EH (cell line): ENCODE measurements at regions not wholly inside any gene's neighbourhood (a gene's known extent, or its start where the extent isn't known, plus 50 kb on each side); places are given as distances from the start of the nearest gene placed in this dataset.
A peak's percentile ranks its signal among the peaks of the same experiment; 100 is the strongest.

Source experiments
- DNase-seq: peaks from one replicate; pipeline ENCODE4 v3.0.0-alpha.2; 2015; ENCODE audit warnings: low read depth

DNA sequence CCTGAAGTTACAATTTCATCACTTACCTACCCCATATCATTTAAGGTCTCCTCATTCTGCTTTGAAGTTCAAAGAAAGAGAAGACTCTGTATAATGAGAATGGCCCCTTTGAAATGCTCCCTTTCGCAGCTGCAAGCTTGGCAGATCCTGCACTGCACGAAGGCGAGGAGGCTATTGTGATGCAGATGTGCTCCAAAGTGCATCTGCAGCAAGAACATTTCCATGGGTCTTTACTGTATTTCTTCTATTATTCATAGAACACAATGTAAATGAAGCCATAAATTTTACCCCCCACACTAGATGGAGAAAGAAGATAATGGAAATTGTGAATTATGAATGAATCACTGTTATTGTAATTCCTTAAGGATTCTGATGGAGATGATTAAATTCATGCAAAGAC lies 178.7 kb downstream of the CHD9NB start:
- DNase-seq, result no peak

DNA sequence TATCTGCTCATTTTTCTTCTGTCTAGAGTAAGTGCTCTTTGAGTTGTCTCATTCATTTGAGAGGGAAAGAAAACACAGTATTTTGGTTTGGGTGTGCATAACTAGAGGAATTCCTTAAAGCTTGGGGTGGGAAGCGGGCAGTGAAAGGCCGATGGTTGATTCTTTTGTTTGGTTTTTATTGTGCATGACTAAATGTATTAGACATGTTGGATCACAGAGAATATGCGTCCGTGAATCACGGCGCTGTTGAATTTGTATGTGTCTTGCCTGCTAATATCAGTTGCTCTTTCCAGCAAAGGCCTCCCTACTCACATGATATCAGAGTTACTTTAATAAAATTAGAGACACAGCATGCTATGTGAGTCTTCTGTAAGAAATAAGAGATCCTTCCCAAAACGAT lies 180.0 kb downstream of the CHD9NB start:
- DNase-seq, result no peak

DNA sequence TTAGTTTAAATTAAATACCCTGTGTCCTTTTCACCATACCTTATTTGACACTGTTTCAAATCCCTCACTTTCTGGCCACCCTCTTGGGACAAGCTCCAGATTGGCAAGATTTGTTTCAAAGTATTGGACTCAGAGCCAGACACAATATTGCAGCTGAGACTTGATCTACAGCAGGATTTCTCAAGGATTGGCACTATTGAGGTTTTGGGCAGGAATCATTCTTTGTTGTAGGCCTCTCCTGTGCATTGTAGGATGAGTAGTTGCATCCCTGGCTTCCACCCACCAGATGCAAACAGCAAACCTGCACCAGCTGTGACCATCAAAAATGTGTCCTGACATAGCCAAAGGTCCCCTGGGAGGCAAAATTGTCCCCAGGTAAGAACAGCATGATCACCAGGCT lies 181.2 kb downstream of the CHD9NB start:
- no peak for DNase-seq

DNA sequence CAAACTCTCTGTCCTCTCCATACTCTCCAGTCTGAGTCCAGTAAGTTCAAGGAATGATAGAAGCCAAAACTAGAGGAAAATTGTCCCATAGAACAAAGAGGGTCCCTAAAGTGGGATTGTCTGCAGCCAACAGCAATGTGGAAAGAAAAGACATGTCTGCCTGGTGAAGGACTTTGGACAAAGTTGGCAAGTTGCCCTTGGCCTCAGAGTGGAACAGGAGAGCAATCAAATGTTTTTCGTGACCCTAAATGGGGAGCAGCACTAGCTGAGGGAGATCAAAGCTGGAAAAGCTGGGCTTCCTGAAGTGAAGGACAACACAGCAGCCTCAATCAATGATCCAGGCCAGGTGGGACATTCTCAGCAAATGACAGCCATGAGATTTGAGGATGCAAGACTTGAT lies 183.5 kb downstream of the CHD9NB start:
- DNase-seq, result no peak

DNA sequence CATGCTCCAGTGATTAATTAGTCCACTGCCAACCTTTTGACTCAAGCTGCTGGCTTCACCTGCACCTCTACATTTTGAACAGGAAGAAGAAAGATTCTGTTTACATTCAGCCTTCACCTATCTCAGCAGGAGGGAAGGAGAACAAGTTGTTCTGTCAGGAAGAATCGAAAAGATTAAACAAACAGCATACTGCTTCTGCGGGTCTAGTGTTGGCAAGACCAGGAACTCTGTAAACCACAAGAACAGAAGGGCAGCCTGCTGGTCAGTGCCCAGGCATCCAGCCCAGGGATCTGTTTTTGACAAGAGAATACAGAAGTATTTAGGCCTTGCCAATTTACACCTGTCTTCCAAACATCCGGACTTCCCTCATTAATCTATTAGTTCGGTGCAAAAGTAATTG lies 189.7 kb downstream of the CHD9NB start:
- no peak for DNase-seq

DNA sequence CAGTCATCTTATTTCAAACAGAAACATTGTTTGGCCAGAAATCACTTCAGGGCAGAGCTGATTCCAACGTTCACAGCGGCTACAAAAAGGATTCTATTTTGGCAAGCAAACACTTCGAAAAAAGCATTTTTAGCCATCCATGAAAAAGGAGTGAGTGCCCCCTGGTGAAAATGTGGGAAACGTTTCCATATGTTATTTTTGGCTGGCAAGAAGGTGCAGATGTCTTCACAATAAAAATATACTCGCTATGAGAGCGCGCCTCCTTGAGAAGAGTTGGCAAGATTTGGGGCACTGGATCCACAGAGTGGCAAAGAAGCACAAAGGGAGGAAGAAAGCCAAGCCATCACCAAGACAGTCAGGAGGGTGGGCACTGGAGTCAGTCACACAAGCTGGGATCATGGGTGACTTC lies 191.1 kb downstream of the CHD9NB start:
- no peak for DNase-seq

DNA sequence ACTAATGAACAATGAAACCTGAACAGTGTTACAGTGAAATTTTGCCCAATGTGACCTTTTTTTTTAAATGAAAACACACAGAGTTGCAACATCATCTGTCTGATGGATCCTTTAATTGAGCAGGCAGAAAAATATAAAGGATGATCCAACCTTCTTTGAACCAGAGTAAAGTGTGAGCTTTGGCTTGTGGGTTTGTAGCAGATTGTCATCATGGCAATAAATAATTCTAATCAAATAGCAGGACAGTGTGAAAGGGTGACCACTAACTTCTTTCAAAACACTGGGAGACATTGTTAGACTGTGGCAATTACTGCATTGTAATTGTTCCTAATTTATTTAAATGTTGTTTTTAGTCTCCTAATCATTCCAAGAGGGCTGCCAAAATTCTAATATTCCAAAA lies 197.2 kb downstream of the CHD9NB start:
- no peak for DNase-seq

DNA sequence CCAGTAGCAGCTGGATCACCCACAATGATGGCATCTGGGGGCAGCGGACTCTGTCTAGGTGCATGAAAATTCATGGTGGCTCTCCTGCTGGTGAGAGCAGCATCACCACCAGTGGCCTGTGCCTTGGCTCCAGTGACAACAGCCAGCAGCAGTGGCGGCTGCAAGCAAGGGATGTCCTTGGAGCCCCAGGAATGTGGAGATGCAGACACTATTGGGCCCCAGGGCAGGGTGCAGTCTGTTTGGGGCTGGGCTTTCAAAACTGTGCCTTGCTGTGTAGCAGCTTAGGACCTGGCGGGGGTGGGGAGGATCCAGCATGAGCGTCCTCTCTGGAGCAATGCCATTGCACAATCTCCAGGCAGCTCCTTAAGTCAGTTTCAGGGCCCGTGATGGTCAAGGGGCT lies 199.7 kb downstream of the CHD9NB start:
- no peak for DNase-seq

DNA sequence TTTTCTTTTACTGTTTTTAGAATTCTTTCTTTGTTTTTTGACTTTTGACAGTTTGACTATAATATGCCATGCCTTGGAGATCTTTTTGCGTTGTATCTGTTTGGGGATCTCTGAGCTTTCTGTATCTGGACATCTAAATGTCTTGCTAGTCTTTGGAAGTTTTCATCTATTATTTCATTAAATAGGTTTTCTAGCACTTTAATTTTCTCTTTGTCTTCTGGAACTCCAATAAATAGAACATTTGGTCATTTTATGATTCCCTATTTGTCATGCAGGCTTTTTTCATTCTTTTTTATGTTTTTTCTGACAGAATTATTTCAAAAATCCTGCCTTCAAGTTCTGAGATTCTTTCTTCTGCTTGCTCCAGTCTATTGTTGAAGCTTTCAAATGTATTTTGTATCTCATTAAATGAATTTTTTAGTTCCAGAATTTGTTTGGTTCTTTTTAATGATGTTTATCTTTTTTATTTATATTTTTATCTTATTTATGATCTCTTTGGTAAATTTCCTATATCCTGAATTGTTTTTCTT lies 201.4 kb downstream of the CHD9NB start:
- no peak for DNase-seq

DNA sequence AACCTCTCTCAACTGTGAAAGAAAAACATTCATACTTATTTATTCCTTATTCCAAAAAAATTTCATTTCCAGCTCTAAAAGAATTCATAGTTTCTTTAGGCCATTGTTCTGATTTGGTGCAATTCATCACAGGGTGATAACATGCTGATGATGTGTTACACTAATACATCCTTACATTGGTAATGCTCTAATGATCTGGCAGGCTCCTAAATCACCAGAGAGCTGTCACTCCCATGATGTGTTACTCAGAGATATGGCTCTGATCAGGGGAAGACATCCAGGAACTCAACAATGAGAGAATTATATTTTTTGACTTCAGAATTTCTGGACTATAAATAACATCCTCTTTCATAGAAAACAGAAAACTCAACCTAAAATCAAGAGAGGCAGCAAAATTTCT lies 209.3 kb downstream of the CHD9NB start:
- no peak for DNase-seq

DNA sequence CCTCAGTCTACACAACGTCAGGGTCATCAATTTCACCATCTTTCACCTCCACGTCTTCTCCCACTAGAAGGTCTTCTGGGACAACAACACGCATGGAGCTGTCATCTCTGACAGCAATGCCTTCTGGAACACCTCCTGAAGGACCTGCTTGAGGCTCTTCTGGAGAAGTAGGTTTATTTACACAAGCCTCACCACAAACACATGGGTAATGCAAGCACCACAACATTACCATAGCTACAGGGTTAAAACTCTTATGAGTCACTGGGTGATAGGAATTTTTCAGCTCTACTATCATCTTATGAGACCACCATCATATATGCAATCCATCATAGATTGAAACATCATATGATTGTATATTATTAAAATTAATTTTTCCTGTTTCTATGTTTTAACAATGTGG lies 215.4 kb downstream of the CHD9NB start:
- no peak for DNase-seq

DNA sequence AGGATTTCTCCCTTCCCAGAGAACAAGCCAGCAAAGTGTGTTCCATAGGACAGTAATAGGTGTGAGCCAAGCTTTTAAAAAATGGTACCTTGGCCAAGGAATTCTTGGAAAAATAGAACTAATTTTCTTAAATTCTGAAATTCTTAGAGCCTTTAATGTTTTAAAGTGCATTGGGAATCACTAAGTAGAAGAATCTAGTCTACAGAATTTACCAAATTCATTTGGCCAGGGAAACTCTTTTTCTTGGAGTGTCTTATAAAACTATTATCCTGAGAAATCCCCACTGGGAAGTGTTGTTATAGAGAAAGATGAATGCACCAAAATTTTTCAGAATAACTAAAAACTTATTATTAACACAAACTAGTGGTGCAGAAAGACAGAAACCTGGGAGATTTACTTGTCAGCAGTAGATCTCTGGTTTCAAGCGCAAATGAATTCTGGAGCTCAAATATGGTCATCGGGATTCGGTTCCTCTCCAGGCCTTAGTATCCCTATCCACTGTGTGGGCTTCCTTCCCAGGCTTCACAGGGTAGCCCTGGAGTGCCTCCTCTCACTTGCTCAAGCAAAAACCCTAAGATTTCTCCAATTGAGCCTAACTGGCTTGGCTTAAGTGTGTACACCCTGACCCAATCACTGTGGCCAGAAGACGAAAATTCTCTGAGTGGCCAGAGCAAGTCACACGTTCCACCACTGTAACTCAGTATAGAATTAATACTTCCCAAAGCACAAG lies 217.8 kb downstream of the CHD9NB start:
- DNase-seq, result no peak

DNA sequence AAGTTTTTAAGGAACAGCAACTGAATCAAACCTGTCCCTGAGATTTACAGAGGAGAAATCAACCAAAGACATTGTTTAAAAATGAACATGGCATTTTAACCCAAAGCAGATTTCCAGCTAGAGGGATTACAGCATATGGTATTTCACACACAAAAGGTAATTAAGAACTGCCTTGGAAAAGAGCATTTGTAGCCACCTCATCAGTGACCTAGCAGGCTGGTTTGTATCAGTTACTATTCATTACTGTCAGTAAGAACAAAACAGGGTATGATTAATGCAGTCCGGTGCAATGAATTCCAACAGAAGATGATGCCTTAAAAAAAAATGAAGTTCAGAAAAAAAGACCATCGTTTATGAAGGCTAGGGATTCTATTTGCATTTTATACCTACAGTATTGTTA lies 219.9 kb downstream of the CHD9NB start:
- DNase-seq, result no peak

DNA sequence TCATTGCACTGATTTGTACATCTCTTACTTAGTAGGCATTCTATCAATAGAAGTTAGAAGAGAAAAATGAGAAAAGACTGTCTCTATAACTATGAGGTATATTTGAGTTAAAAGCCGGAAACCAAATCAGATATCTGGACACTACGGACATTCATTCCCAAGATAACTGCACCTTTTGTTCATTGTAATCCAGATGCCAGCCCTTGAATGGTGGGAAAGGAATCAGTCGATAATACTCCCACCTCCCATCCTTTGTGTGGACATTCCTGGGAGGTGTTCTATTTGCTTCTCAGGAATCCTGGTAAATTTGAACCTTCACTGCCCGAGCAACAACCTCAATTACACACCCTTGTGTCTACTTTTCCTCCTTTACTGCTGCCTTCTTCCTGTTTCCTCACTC lies 225.2 kb downstream of the CHD9NB start:
- no peak for DNase-seq

DNA sequence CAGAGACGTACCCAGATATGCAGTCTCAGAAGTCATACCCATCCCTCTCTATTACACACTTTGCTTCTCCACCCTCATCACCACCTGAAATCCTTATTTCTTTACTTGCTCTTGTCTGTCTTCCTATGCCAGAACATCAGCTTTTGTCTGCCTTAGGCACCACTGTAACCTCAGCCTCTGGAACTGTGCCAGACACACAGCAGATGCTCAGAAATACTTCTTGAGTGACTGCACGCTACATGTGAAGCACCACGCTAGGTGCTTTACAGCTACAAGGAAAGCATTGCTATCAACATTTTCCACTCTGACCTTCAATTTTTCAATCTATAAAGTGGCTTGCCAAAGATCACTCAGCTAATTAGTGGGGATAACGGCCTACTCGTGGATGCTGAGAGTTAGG lies 226.8 kb downstream of the CHD9NB start:
- DNase-seq, result no peak

DNA sequence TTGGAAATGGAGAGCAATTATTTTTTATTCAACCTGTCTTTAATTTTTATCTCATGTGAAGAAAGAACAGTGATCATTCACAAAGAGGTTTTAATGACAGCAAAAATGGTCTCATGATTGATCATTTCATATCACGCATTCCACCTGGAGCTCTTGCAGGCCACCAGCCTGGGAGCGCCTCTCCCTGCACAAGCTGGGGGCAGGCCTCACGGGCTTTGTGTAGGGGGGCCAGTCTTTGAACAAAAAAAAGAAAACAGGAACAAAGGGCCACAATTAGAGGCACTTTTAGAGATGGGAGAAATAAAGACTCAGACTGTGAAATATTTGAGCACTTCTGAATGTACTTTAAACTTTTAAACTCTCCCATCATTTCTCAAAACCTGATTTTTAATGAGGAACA lies 232.9 kb downstream of the CHD9NB start:
- no peak for DNase-seq

DNA sequence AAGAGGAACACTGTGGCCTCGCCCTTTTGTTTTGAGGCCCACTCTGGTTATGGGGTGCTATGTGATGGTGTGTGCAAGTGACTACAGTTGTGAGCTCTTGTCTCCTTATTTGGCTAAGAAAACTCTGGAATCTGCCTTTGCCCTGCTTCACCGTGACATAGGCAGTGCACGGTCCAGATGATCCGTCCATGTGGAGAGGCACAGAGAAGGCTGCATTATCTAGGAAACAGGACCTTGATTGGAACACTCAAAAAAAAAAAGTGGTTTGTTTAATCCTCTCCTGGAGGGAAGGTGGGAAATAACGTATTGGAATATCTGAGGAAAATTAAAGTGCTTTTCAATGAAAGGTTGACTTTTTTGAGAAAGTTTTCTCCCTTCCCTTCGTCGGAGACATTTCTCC lies 233.3 kb downstream of the CHD9NB start:
- no peak for DNase-seq

DNA sequence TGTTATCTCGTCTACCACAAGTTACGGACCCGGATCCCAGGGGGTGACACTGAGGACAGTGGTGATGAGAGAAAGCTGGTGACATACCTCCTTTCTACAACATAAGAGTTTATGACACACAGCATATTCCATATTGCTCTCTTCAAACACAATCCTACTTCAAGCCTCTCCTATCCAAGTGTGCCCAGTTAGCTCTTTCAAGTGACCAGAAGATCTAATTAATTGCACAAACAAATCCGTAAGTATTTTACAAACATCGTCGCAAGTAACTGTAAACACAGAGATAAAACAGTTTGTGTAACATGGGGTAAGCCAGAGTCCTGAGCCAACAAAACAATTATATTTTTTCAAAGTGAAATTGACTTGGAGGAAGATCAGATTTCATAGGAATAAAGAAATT lies 235.0 kb downstream of the CHD9NB start:
- DNase-seq, result no peak

DNA sequence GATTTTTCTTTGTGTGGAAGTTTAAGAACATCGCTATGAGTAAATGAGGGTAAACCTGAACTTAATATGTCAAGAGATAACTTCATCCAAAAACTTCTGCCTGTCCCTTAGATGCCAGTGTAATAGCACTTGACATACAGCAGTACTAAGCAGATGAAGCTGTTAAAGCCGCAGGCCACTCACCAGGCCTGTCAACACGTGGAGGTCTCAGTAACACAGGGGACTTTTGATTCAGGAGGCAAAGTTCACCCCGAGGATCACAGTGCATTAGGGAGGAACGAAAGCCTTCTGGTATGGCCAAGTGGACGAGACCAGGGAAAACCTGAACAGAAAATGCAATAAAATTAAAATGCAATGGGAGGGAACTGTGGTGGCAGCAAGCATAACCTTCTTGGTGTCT lies 235.7 kb downstream of the CHD9NB start:
- no peak for DNase-seq

DNA sequence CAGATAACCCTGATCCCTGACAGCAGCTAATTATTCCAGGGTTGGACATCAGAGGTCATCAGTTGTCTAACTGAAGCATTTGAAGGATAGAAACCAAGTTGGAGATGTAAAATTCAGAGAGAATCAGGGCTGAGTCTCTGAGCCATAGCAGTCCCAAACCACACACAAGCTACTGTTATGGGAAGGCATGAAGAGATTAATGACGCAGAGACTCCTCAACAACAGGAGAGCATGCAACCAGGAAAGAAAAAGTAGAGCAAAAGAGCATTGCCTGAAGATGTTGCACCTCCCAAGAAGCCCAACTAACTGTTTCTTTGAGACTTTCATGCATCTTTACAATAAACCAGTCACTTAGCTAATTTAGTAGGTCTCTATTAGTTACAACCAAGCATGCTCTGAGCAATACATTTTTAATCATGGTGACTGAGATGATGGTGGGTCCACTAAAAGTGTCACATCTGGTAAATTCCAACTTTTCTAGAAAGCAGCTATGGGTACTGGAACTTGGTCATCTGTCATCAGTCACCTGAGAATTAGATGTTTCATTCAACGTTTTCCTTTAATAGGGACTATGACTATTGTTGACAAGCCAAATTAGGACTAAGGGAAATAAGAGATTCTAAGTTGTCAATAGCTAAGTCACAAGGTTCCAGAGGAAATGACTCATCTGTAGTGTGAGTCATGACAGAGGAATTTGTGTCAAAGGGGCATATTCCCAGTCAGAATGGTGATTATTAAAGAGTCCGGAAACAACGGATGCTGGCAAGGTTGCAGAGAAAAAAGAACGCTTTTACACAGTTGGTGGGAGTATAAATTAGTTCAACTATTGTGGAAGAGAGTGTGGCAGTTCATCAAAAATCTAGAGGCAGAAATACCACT lies 239.8 kb downstream of the CHD9NB start:
- DNase-seq, result peak; percentile 17

DNA sequence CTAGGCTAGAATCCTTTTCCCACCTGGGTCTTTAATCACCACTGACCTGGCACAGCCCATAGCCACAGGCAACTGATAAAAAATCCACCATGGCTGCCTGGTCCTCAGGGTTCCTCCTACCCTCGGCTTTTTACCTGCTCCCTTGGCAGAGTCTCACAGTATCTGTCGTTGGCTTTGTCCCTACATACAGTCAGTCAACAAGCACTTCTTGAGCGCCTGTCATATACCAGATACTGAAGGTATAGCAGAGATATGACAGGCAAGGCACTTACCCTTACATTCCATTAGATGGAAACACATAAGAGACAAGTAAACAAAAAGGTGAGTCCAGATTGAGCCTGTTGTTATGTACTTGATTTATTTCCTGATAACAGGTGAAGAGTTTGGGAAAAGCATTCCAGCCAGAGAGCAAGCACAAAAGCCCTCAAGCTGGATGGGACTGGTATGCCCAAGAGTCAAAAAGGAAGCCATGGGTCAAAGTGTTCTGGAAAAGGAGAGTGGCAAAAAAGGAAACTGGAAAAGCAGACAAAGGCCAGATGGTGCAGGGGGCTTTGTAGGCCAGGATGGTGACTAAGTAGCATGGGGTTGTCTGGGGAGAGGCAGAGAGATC lies 247.0 kb downstream of the CHD9NB start:
- DNase-seq, result no peak

DNA sequence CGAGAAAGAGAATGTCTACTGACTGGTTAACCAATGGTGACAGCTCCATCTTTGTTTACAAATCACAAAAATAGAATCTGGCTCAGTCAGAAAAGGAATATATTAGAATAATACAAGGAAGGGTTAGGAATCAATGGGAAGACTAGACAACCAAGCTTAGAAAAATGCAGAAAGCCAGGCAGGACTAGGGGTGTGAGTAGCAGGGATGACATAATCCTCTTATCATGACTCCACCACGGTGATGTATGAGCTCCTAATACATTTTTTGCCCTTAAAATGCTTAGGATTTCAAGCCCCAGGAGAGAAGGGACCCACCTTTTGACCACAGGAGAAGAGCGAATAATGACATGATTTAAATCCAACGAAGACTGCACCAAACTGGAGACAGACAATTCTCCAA lies 252.3 kb downstream of the CHD9NB start:
- DNase-seq, result no peak

DNA sequence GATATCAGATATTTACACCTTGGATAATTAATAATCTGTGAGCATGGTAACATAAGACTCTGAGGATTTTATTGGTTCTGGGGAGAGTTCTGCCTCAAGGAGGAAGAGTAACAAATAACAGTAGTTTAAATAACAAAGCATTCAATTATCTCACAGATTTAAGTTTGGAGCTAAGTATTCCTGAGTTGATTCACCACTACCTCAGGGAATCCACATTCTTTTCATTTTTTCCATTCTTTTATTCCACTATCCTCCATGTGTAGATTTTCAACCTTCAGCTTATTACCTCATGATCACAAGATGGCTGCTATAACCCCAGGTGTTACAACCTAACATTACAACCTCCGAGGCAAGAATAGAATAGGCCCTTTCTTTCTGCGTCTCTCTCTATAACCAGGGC lies 252.2 kb upstream of the TOX3 start:
- DNase-seq, result no peak
